ENCODE measurements at regions not wholly inside any gene's neighbourhood (a gene's known extent, or its start where the extent isn't known, plus 50 kb on each side); places are given as distances from the start of the nearest gene placed in this dataset.

DNA sequence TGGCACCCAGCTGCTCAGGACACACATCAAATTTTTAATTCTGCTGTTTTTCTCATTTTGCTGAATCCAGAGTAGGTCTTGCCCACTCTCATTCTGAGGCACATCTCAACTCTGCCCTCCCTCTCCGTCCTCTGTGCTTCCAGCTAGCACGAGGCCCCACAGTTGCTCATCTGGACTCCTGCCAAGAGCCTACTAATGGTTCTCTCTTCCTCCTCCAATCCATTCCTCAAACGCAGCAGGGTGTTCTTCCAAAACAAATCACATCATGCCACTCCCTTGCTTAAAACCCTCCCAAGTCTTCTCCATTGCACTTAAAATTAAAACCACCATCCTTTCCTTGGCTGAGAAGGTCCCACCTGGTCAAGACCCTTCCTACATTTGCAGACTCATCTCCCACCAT, 49.8 kb upstream of the SCAF4 start:
- H3K4me3 ChIP-seq (ENCODE audit: low read depth, low read length): no peak overlapping the region
- TF ChIP-seq CTCF (IDR thresholded peaks at IDR 0.05; ENCODE audit: insufficient read depth, low read depth, low read length, missing control alignments): no peak
- DNase-seq (ENCODE audit: low read depth): no peak

All from GM12865 (cell line).